ENCODE measurements at regions not wholly inside any gene's neighbourhood (a gene's known extent, or its start where the extent isn't known, plus 50 kb on each side); places are given as distances from the start of the nearest gene placed in this dataset.

DNA sequence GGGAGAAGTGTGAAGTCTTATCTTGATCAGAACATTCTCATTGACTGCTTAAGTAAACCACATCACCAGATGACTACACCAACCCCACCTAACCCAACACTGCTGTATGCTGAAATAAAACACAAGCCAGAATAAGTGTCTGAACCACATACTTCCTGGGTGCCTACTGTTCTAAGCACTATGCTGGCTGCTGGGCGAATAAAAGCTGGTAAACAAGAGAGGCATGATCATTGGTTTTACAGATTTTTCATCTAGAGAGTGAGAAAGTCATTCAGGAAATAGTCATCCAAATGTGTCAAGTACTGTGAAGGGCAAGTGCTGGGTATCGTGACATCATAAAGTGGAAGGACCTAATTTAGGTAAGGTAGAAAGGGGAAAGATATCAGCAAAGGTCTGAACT is 199.0 kb upstream of the SOX9 start:
- H3K4me3 ChIP-seq (ENCODE audit: low read depth, low read length) = no peak overlapping the region
- peak; percentile 55 for DNase-seq (ENCODE audit: low read depth)
- TF ChIP-seq, protein P1, sequence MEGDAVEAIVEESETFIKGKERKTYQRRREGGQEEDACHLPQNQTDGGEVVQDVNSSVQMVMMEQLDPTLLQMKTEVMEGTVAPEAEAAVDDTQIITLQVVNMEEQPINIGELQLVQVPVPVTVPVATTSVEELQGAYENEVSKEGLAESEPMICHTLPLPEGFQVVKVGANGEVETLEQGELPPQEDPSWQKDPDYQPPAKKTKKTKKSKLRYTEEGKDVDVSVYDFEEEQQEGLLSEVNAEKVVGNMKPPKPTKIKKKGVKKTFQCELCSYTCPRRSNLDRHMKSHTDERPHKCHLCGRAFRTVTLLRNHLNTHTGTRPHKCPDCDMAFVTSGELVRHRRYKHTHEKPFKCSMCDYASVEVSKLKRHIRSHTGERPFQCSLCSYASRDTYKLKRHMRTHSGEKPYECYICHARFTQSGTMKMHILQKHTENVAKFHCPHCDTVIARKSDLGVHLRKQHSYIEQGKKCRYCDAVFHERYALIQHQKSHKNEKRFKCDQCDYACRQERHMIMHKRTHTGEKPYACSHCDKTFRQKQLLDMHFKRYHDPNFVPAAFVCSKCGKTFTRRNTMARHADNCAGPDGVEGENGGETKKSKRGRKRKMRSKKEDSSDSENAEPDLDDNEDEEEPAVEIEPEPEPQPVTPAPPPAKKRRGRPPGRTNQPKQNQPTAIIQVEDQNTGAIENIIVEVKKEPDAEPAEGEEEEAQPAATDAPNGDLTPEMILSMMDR (conservative IDR thresholded peaks at IDR 0.05; ENCODE audit: low read depth, low read length) = no peak

DNA sequence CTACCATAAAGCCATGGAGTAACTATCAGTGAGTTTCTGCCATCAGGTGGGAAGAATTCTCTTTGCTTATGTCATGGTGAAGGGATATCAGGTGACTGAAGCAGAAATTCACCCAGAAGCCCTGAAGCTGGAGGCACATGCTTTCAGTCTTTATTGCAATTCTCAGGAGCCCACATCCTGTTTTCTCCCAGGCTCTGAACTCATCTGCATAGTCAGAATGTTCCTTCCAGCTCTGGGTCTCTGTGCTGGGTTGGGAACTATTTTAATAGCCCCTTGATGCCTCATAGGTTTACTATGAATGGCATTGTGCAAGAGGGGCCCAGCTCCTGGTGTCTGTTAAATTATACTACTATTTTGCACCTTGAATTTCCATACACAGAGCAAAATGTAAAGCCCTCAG is 198.4 kb upstream of the SOX9 start:
- DNase-seq (ENCODE audit: low read depth) = peak; percentile 93
- no peak overlapping the region for H3K4me3 ChIP-seq (ENCODE audit: low read depth, low read length)
- TF ChIP-seq, protein P1 (conservative IDR thresholded peaks at IDR 0.05; ENCODE audit: low read depth, low read length) = no peak

GRCh38 chr17:71926746-71927398 is 193.9 kb upstream of the SOX9 start:
- TF ChIP-seq, protein P1 (conservative IDR thresholded peaks at IDR 0.05; ENCODE audit: low read depth, low read length) = no peak
- H3K4me3 ChIP-seq (ENCODE audit: low read depth, low read length) = no peak overlapping the region
- no peak for DNase-seq (ENCODE audit: low read depth)

DNA sequence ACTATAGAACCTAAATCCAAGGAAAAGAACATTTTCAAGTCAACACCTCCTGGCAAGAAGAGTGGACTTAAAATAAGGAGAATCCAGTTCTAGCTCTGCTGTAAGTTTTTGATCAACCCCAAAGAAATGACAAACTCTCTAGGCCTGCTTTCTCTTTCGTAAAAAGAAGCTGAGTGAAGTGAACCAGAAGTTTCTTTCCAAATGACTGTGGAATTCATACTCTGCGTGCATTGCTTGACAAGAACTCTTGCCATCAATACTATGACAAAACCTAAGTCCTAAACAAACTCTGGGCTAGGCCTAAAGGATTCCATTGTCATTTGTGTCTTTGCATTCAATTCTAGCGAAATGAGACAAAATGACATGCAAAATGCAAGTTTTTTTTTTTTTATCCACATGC is 187.5 kb upstream of the SOX9 start:
- TF ChIP-seq, protein P1 (conservative IDR thresholded peaks at IDR 0.05; ENCODE audit: low read depth, low read length) = no peak
- no peak for DNase-seq (ENCODE audit: low read depth)
- H3K4me3 ChIP-seq (ENCODE audit: low read depth, low read length) = no peak overlapping the region

DNA sequence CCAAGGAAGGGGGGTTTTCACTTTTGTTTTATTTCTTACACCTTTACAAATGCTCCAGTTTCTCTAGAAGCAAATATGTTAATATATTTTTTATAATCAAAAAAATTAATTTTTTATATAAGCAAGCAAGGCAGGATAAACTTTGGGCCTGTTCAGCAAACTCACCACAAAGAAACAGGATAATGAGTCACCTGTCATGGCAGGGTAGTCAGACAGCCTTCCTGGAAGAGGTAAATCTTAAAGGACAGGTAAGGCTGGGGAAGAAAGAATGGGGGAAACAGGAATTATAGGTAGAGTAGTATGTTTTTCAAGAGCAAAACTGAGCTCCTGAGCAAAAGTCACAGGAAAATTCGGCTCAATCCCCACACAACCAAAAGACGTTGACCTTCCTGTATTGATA is 186.3 kb upstream of the SOX9 start:
- TF ChIP-seq, protein P1 (conservative IDR thresholded peaks at IDR 0.05; ENCODE audit: low read depth, low read length) = no peak
- H3K4me3 ChIP-seq (ENCODE audit: low read depth, low read length) = no peak overlapping the region
- no peak for DNase-seq (ENCODE audit: low read depth)

DNA sequence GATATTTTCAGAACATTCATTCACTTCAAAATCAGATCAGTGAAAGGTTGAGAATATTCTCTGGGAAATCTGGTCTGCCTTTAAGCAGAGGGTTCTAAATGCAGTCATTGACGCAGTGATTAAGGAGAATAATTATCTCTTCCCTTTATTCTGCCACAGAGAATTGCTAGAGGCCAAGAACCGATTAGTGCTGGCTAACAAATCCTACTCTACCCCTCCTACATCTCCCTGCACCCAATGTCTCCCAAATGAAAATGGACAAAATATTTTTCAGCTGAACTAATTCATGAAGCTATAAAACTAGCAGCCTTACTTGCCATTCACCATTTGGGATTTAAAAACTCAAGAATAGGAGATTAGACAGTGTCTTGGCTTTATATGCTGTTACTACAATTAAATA is 185.5 kb upstream of the SOX9 start:
- TF ChIP-seq, protein P1 (conservative IDR thresholded peaks at IDR 0.05; ENCODE audit: low read depth, low read length) = no peak
- no peak for DNase-seq (ENCODE audit: low read depth)
- no peak overlapping the region for H3K4me3 ChIP-seq (ENCODE audit: low read depth, low read length)

DNA sequence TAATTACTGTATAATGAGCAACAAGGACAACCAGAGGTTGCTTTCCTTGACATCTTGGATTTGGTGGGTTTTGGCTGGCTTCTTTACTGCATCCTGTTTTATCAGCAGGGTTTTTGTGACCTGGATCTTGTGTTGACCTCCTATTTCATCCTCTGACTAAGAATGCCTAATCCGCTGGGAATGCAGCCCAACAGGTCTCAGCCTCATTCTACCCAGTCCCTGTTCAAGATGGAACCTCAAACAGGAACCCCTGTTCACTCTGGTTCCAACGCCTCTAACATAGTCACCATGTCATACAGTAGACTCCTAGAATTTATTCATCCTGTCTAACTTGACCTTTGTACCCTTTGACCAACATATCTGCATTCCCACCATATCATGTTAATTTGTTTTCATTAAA is 183.8 kb upstream of the SOX9 start:
- no peak for DNase-seq (ENCODE audit: low read depth)
- H3K4me3 ChIP-seq (ENCODE audit: low read depth, low read length) = no peak overlapping the region
- TF ChIP-seq, protein P1 (conservative IDR thresholded peaks at IDR 0.05; ENCODE audit: low read depth, low read length) = no peak
